Urothelium cell line (cell line): ENCODE measurements at regions not wholly inside any gene's neighbourhood (a gene's known extent, or its start where the extent isn't known, plus 50 kb on each side); places are given as distances from the start of the nearest gene placed in this dataset.

ENCODE experiments used
- DNase-seq: peaks from one replicate; pipeline ENCODE4 v3.0.0; 2011; ENCODE audit warnings: low spot score, mixed read lengths
- FAIRE-seq: peaks from 2 replicates; lab custom pipeline; 2011; peaks lifted over from hg19 to GRCh38; lab: Jason Lieb, UNC

DNA sequence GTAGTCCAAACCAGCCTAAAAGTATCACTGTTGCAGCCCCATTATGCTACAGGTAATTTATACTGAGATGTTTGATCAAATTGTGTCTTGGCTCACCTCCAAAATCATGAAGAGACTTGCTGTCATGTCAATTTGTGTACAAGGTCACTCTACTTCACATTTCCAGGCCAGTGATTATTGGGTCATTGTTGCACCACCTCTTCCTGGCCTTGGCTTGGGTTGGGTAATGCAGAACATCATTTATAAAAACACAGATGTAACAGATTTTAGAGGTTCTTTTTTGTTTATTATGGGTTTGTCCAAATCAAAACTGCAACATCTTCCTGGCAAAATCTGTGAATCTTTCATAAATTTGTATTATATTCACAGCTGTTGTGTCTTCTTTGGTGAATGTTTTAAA is 459.5 kb downstream of the ANKRD50 start:
- FAIRE-seq (no peak), DNase-seq (no peak)

GRCh38 chr4:124262211-124263179 is 450.0 kb downstream of the ANKRD50 start:
- FAIRE-seq = no peak
- peak; percentile 60 for DNase-seq

DNA sequence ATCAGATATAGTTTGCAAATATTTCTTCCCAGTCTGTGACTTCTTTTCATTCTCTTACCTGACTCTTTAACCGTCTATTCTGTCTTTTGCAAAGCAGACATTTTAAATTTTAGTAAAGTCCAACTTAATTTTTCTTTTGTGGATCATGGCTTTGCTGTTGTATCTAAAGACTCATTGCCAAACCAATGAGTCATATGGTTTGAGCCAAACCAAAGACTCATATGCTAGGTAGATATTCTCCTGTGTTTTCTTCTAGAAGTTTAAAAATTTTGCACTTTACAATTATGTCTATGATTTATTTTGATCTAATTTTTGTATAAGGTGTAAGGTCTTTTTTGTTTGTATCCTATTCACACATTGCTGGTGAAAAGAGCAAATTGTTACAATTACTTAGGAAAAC is 446.8 kb downstream of the ANKRD50 start:
- DNase-seq = no peak
- FAIRE-seq = no peak

DNA sequence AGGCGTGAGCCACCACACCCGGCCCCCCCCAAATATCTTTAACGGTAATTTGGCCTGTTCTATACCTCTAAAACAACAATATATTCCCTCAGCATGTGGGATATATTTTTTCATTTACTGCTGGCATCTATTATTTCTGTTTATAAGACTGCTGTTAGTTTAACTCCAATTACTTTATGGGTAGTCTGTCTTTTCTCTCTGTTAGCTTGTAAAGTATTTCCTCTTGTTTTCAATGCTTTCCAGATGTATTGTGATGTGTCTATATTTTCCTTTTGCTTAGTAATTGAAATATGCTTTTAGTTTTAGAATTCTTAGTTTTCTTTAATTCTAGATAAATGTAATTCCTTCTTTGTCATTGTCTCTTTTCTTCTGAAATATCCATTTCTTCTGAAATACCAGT is 445.8 kb downstream of the ANKRD50 start:
- no peak for DNase-seq
- no peak for FAIRE-seq

GRCh38 chr4:124276461-124276860 is 436.1 kb downstream of the ANKRD50 start:
- FAIRE-seq (no peak), DNase-seq (no peak)

DNA sequence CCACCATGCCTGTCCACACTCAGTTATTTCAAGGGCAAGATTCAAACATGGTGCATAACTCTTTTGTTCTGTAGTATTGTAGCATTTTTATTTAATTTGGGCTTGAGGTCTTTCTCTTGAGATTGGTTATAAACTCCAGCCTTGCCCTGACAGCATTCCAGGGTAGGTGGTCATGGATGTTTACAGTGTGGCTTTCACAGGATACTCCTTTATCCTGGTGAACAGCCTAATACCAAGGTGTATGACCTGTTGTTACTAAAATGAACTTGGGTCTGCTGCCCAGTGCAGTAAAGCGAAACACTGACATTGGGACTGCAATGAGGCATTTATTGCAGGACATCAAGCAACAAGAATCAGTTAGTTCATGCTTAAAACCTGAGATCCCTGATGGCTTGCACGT is 434.8 kb downstream of the ANKRD50 start:
- FAIRE-seq (no peak), DNase-seq (no peak)

GRCh38 chr4:124278477-124278876 is 434.1 kb downstream of the ANKRD50 start:
- FAIRE-seq = no peak

GRCh38 chr4:124279741-124280140 is 432.8 kb downstream of the ANKRD50 start:
- FAIRE-seq (no peak), DNase-seq (no peak)

More at GRCh38 chr4:124278477-124278876, 434.1 kb downstream of the ANKRD50 start:
- peak; percentile 47 for DNase-seq

DNA sequence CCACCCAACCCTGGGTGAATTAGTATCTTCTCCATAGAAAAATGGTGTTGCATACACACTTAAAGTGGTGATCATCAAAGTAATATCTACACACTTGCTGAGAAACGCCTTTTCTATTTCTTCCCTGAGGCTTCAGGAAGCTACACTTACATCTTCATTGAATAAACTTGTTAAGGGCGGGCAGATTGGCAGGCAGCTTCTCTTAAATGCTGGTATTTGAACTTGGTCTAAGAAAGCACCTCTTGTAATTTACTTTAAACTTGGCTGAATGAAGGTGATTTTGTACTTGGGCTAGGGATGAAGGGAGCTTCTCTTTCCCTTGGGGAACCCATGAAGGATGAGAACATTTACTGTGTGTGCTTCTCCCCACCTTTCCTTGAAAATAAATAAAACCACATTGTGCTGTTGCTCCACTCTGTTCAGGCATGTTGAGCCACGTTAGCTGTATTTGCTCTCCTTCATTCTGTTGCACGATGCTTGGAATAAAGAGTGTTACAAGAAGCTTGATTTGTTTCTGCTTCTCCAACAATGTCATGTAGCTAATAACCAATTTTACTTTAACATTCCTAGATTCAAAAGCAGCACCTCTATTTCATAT is 430.1 kb downstream of the ANKRD50 start:
- DNase-seq = no peak
- no peak for FAIRE-seq

DNA sequence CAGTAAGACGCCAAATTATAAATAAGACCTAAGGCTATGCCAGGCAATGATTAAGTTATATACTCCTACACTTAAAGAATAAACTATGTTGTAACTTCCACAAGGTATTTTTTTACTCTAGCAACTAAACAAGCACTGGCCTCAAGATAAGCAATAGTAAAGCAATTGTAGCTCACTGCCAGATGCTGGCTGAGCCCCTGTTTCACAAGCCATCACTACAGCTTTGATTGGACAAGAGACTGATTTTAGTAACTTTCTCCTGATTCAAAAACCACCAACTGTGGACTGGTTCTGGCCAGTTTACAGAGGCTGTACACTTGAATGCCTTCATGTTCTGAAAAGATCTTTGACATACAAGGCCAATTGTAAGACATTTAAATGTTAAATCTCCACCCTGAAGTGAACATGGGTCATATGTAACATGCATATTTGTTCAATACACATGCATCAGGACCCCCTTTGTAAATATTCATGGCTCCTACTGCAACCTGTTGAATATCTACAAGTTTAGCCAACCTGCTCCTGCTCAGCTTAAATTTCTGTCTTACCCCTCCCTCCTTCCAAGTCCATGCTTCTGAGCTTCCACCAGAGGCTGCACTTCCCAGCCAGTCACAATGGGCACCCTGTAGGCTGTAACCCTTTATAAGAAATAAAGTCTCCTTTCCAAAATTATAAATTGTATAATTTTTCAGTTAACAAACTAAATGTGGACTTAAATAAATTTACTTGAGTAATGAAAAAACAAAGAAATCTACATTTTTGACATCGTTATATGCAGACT is 423.6 kb downstream of the ANKRD50 start:
- FAIRE-seq = no peak
- no peak for DNase-seq

- FAIRE-seq (no peak), DNase-seq (peak; percentile 7)
These were observed 421.9 kb downstream of the ANKRD50 start for GRCh38 chr4:124290678-124291077.

- FAIRE-seq (no peak), DNase-seq (no peak)
These were observed 417.1 kb downstream of the ANKRD50 start for GRCh38 chr4:124295413-124295812.

DNA sequence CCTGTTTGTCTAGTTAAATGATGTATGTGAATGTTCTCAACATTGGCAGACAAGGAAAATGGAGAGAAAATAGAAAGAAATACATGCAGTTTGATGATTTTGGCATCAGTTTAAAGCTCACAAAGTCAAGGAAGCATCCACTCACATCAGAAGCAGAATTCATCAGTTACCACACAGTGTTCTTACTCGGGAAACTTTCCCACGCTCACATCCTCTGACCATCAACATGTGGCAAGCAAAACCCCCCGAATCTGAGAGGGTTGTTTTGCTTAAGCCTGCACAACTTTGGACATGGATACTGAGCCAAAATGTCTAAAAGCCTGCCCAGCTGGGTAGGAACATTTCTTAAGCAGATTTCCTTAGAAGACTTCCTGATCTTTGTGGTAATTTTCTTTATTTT is 407.6 kb downstream of the ANKRD50 start:
- DNase-seq (no peak), FAIRE-seq (no peak)

DNA sequence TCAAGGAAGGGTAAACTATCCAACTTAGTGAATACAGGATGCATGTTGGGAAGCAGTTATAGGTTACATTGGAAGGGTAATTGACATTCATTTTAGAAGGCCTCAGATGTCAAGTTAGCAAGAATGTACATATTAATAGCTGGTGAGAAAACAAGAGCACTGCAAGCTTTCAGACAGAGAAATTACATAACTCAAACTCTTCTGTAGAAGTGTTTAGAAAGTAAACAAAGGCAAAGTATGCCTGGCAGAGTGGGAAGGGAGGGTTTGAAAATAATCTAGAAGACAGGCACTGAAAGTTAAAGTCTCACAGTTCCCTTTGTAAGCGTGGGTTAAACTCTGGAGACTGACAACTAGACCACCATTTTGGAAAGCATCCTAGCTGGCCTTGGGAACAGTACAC is 406.2 kb downstream of the ANKRD50 start:
- DNase-seq = no peak
- FAIRE-seq = no peak

DNA sequence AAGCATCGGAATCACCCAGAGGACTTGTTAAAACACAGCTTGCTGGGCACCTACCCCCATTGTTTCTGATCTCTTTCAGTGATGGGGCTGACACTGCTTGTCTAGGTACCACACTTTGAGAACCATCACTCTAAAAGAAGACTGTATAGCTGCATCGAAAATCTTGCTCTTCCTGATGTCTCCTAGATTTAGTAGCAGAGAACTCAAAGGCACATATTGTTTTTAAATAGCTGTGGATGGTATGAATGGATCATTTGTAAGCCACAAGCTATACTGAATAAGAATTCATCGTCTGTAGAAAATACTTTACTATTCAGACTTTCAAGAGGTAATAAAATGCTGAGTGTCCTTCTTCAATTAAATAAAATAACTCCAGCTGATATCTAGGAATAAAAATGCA is 405.4 kb downstream of the ANKRD50 start:
- DNase-seq (no peak), FAIRE-seq (no peak)

DNA sequence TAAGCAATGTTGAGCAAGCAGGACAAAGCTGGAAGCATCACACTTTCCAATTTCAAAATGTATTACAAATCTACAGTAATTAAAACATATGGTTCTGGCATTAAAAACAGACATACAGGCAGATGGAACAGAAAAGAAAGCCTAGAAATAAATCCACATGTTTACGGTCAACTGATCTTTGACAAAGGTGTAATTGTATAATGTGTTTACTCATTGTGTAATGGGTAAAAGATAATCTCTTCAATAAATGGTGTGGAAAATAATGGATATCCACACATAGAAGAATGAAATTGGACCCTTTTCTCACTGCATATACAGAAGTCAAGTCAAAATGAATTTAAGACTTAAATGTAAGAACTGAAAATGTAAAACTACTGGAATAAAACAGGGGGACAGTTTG is 394.2 kb downstream of the ANKRD50 start:
- FAIRE-seq (no peak), DNase-seq (no peak)

- DNase-seq (no peak), FAIRE-seq (no peak)
These were observed 391.2 kb downstream of the ANKRD50 start for GRCh38 chr4:124321364-124321763.

DNA sequence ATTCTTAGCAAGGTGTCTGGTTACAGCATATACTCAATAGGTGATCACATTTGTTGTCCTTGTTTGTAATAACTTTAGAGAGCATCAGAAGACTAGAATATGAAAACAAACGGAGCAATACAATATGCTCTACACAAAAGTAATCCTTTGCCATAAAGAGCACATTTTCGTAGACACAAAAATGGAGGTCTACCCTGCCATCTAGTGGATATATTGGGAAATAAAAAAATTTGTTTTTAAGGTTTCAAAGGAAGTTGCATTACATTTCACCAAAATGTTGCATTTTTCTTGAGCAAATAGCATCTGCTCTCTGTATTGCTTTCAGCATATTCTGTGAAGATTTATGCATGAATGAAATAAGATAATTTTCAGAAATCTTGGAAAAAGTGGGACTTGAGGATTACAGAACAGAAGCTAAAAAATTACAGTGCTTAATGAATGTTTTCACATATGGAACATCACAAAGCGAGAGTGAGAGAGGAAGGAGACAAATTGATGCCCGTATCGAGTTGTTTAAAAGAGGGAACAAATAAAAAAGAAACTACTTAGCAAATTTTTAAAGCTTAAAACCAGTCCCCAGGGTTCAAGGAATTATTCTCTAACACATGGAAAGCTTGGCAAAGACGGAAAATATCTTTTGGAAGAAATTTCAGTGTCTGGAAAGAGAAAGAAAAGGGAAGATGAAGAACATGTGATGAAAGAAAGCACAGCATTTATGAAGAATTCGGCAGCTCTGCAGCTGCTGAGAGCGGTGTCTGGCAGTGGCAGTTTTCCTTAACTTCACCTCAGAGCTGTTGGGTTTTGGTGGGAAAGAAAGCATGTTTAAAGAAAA is 390.1 kb downstream of the ANKRD50 start:
- DNase-seq (peak; percentile 16), FAIRE-seq (no peak)

DNA sequence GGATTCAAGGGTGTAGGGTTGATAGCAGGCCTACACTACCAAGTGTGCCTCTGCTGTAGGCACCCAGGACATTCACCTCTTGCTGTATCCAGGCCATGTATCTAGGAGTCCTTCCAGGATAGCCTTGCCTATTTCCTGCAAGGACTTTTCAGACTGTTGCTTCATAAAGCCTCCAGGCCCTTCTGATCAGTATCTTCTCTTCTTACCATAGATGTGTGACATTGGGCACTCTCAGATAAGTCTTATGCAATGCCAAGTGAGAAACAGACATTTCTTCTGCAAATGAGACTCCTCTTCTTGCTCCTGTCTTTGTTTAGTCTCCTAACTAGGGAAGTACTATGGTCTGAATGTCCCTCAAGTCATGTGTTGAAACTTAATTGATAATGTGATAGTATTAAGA is 386.8 kb downstream of the ANKRD50 start:
- FAIRE-seq (no peak), DNase-seq (no peak)

DNA sequence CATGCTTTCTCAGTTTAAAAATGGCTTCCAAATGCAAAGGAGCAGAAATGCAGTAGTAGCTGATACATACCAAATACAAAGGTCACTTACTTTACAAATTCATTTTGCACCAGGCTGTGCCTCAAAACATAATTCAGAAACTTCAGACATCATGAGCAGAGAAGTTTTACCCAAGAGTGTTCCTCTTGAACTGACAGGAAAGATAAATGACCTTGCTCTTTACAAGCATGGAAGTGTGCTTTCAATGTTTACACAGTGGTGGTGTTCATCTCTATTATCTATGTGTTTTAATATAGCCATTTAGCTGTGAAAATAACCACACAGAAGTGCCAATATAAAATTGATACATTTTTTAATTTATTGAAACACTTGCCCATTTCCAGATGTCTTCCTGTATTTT is 383.4 kb downstream of the ANKRD50 start:
- FAIRE-seq (no peak), DNase-seq (no peak)

- DNase-seq (no peak), FAIRE-seq (no peak)
These were observed 382.5 kb downstream of the ANKRD50 start for GRCh38 chr4:124330045-124330444.
